HG02642 (cell line): ENCODE measurements at regions not wholly inside any gene's neighbourhood (a gene's known extent, or its start where the extent isn't known, plus 50 kb on each side); places are given as distances from the start of the nearest gene placed in this dataset.

Source experiments
- ATAC-seq: cut with Tn5 transposase; IDR thresholded peaks from one replicate; pipeline ENCODE4 v1.9.1; 2021; ENCODE audit warnings: mild to moderate bottlenecking; ENCODE audit not compliant: unreplicated experiment, poor library complexity

GRCh38 chr6:43843669-43844171, 73.7 kb downstream of the VEGFA start:
- ATAC-seq: no peak

- ATAC-seq: no peak
Observed at GRCh38 chr6:43843097-43843645, 73.2 kb downstream of the VEGFA start.

- ATAC-seq: no peak
Observed at GRCh38 chr6:43842231-43842794, 72.3 kb downstream of the VEGFA start.

GRCh38 chr6:43840490-43841218, 70.6 kb downstream of the VEGFA start:
- no peak for ATAC-seq

- no peak for ATAC-seq
Observed at GRCh38 chr6:43838276-43839036, 68.4 kb downstream of the VEGFA start.

GRCh38 chr6:43837507-43837906, 67.5 kb downstream of the VEGFA start:
- no peak for ATAC-seq

GRCh38 chr6:43836507-43837240, 66.7 kb downstream of the VEGFA start:
- no peak for ATAC-seq
